ENCODE measurements at regions not wholly inside any gene's neighbourhood (a gene's known extent, or its start where the extent isn't known, plus 50 kb on each side); places are given as distances from the start of the nearest gene placed in this dataset.
A peak's percentile ranks its signal among the peaks of the same experiment; 100 is the strongest.

GRCh38 chr5:128667751-128668150 is 129.7 kb upstream of the FBN2 start:
- H3K27me3 ChIP-seq (ENCODE audit: control insufficient read depth, insufficient read depth, low read length), result no peaks in the 10 kb centered on the region
- no peak overlapping the region for H3K9ac ChIP-seq (ENCODE audit: low read length)
- H3K4me3 ChIP-seq (ENCODE audit: low read length), result no peak overlapping the region
- peaks cover 11% of the 10 kb centered on the region for H3K4me1 ChIP-seq (ENCODE audit: control insufficient read depth, low read depth, low read length)
- H3K9me3 ChIP-seq (ENCODE audit: control insufficient read depth, low read depth, low read length), result no peaks in the 10 kb centered on the region
- no peak overlapping the region for H3K27ac ChIP-seq (ENCODE audit: low read length)
- no peaks in the 10 kb centered on the region for H3K36me3 ChIP-seq (ENCODE audit: control insufficient read depth, low read depth, low read length)

GRCh38 chr5:128668921-128669320 is 130.9 kb upstream of the FBN2 start:
- Histone ChIP-seq H3K9me3 (ENCODE audit: control insufficient read depth, low read depth, low read length) (no peaks in the 10 kb centered on the region), H3K36me3 (ENCODE audit: control insufficient read depth, low read depth, low read length) (no peaks in the 10 kb centered on the region), H3K27ac (ENCODE audit: low read length) (no peak overlapping the region), H3K27me3 (ENCODE audit: control insufficient read depth, insufficient read depth, low read length) (no peaks in the 10 kb centered on the region), H3K9ac (ENCODE audit: low read length) (no peak overlapping the region), H3K4me1 (ENCODE audit: control insufficient read depth, low read depth, low read length) (peaks cover 23% of the 10 kb centered on the region), H3K4me3 (ENCODE audit: low read length) (no peak overlapping the region)

GRCh38 chr5:128669803-128670202 is 131.8 kb upstream of the FBN2 start:
- no peak overlapping the region for H3K4me3 ChIP-seq (ENCODE audit: low read length)
- no peaks in the 10 kb centered on the region for H3K27me3 ChIP-seq (ENCODE audit: control insufficient read depth, insufficient read depth, low read length)
- H3K9me3 ChIP-seq (ENCODE audit: control insufficient read depth, low read depth, low read length), result no peaks in the 10 kb centered on the region
- peaks cover 31% of the 10 kb centered on the region for H3K4me1 ChIP-seq (ENCODE audit: control insufficient read depth, low read depth, low read length)
- no peaks in the 10 kb centered on the region for H3K36me3 ChIP-seq (ENCODE audit: control insufficient read depth, low read depth, low read length)
- no peak overlapping the region for H3K27ac ChIP-seq (ENCODE audit: low read length)
- H3K9ac ChIP-seq (ENCODE audit: low read length), result no peak overlapping the region

GRCh38 chr5:128671943-128672342 is 133.9 kb upstream of the FBN2 start:
- Histone ChIP-seq H3K27ac (ENCODE audit: low read length) (no peak overlapping the region), H3K4me1 (ENCODE audit: control insufficient read depth, low read depth, low read length) (peaks cover 31% of the 10 kb centered on the region), H3K36me3 (ENCODE audit: control insufficient read depth, low read depth, low read length) (no peaks in the 10 kb centered on the region), H3K4me3 (ENCODE audit: low read length) (no peak overlapping the region), H3K27me3 (ENCODE audit: control insufficient read depth, insufficient read depth, low read length) (no peaks in the 10 kb centered on the region), H3K9ac (ENCODE audit: low read length) (no peak overlapping the region), H3K9me3 (ENCODE audit: control insufficient read depth, low read depth, low read length) (peaks cover 3% of the 10 kb centered on the region)

- H3K9me3 ChIP-seq (ENCODE audit: control insufficient read depth, low read depth, low read length), result peaks cover 3% of the 10 kb centered on the region
- no peak overlapping the region for H3K27ac ChIP-seq (ENCODE audit: low read length)
- no peaks in the 10 kb centered on the region for H3K36me3 ChIP-seq (ENCODE audit: control insufficient read depth, low read depth, low read length)
- H3K9ac ChIP-seq (ENCODE audit: low read length), result no peak overlapping the region
- peaks cover 31% of the 10 kb centered on the region for H3K4me1 ChIP-seq (ENCODE audit: control insufficient read depth, low read depth, low read length)
- H3K4me3 ChIP-seq (ENCODE audit: low read length), result no peak overlapping the region
- H3K27me3 ChIP-seq (ENCODE audit: control insufficient read depth, insufficient read depth, low read length), result no peaks in the 10 kb centered on the region
Observed at GRCh38 chr5:128673000-128673399, 135.0 kb upstream of the FBN2 start.

GRCh38 chr5:128673411-128673957 is 135.4 kb upstream of the FBN2 start:
- Histone ChIP-seq H3K4me1 (ENCODE audit: control insufficient read depth, low read depth, low read length) (peaks cover 31% of the 10 kb centered on the region), H3K27me3 (ENCODE audit: control insufficient read depth, insufficient read depth, low read length) (no peaks in the 10 kb centered on the region), H3K9ac (ENCODE audit: low read length) (no peak overlapping the region), H3K27ac (ENCODE audit: low read length) (no peak overlapping the region), H3K4me3 (ENCODE audit: low read length) (peak overlapping the region; percentile 27), H3K9me3 (ENCODE audit: control insufficient read depth, low read depth, low read length) (peaks cover 3% of the 10 kb centered on the region), H3K36me3 (ENCODE audit: control insufficient read depth, low read depth, low read length) (no peaks in the 10 kb centered on the region)

GRCh38 chr5:128673970-128674369 is 135.9 kb upstream of the FBN2 start:
- Histone ChIP-seq H3K9me3 (ENCODE audit: control insufficient read depth, low read depth, low read length) (peaks cover 3% of the 10 kb centered on the region), H3K4me1 (ENCODE audit: control insufficient read depth, low read depth, low read length) (peaks cover 31% of the 10 kb centered on the region), H3K9ac (ENCODE audit: low read length) (no peak overlapping the region), H3K4me3 (ENCODE audit: low read length) (peak overlapping the region; percentile 27), H3K36me3 (ENCODE audit: control insufficient read depth, low read depth, low read length) (no peaks in the 10 kb centered on the region), H3K27ac (ENCODE audit: low read length) (no peak overlapping the region), H3K27me3 (ENCODE audit: control insufficient read depth, insufficient read depth, low read length) (no peaks in the 10 kb centered on the region)

GRCh38 chr5:128674837-128675446 is 136.9 kb upstream of the FBN2 start:
- H3K27ac ChIP-seq (ENCODE audit: low read length), result no peak overlapping the region
- no peak overlapping the region for H3K9ac ChIP-seq (ENCODE audit: low read length)
- H3K9me3 ChIP-seq (ENCODE audit: control insufficient read depth, low read depth, low read length), result peaks cover 3% of the 10 kb centered on the region
- no peaks in the 10 kb centered on the region for H3K27me3 ChIP-seq (ENCODE audit: control insufficient read depth, insufficient read depth, low read length)
- peaks cover 31% of the 10 kb centered on the region for H3K4me1 ChIP-seq (ENCODE audit: control insufficient read depth, low read depth, low read length)
- no peak overlapping the region for H3K4me3 ChIP-seq (ENCODE audit: low read length)
- H3K36me3 ChIP-seq (ENCODE audit: control insufficient read depth, low read depth, low read length), result no peaks in the 10 kb centered on the region

- H3K27ac ChIP-seq (ENCODE audit: low read length), result no peak overlapping the region
- H3K4me1 ChIP-seq (ENCODE audit: control insufficient read depth, low read depth, low read length), result peaks cover 21% of the 10 kb centered on the region
- H3K9ac ChIP-seq (ENCODE audit: low read length), result no peak overlapping the region
- H3K27me3 ChIP-seq (ENCODE audit: control insufficient read depth, insufficient read depth, low read length), result no peaks in the 10 kb centered on the region
- no peaks in the 10 kb centered on the region for H3K36me3 ChIP-seq (ENCODE audit: control insufficient read depth, low read depth, low read length)
- H3K4me3 ChIP-seq (ENCODE audit: low read length), result no peak overlapping the region
- no peaks in the 10 kb centered on the region for H3K9me3 ChIP-seq (ENCODE audit: control insufficient read depth, low read depth, low read length)
Observed at GRCh38 chr5:128681096-128681495, 143.1 kb upstream of the FBN2 start.

GRCh38 chr5:128681764-128682592 is 143.9 kb upstream of the FBN2 start:
- no peaks in the 10 kb centered on the region for H3K36me3 ChIP-seq (ENCODE audit: control insufficient read depth, low read depth, low read length)
- no peaks in the 10 kb centered on the region for H3K27me3 ChIP-seq (ENCODE audit: control insufficient read depth, insufficient read depth, low read length)
- no peaks in the 10 kb centered on the region for H3K9me3 ChIP-seq (ENCODE audit: control insufficient read depth, low read depth, low read length)
- peak overlapping the region; percentile 26 for H3K27ac ChIP-seq (ENCODE audit: low read length)
- H3K4me3 ChIP-seq (ENCODE audit: low read length), result peak overlapping the region; percentile 22
- H3K9ac ChIP-seq (ENCODE audit: low read length), result peak overlapping the region; percentile 16
- peaks cover 21% of the 10 kb centered on the region for H3K4me1 ChIP-seq (ENCODE audit: control insufficient read depth, low read depth, low read length)

GRCh38 chr5:128682669-128683068 is 144.6 kb upstream of the FBN2 start:
- H3K27ac ChIP-seq (ENCODE audit: low read length), result no peak overlapping the region
- H3K4me3 ChIP-seq (ENCODE audit: low read length), result no peak overlapping the region
- H3K9me3 ChIP-seq (ENCODE audit: control insufficient read depth, low read depth, low read length), result no peaks in the 10 kb centered on the region

More at GRCh38 chr5:128682669-128683068, 144.6 kb upstream of the FBN2 start:
- H3K36me3 ChIP-seq (ENCODE audit: control insufficient read depth, low read depth, low read length), result no peaks in the 10 kb centered on the region
- H3K4me1 ChIP-seq (ENCODE audit: control insufficient read depth, low read depth, low read length), result peaks cover 21% of the 10 kb centered on the region
- H3K9ac ChIP-seq (ENCODE audit: low read length), result no peak overlapping the region
- no peaks in the 10 kb centered on the region for H3K27me3 ChIP-seq (ENCODE audit: control insufficient read depth, insufficient read depth, low read length)

All from iPS-18a (cell line).